ENCODE measurements at regions not wholly inside any gene's neighbourhood (a gene's known extent, or its start where the extent isn't known, plus 50 kb on each side); places are given as distances from the start of the nearest gene placed in this dataset.

- Mint-ChIP-seq H3K27me3 (ENCODE audit: low read depth) (no peaks in the 10 kb centered on the region), H3K36me3 (ENCODE audit: low read depth) (peaks cover 9% of the 10 kb centered on the region), H3K9me3 (peaks cover 4% of the 10 kb centered on the region), H3K4me1 (no peaks in the 10 kb centered on the region), H3K27ac (ENCODE audit: unreplicated experiment) (no peak overlapping the region), H3K4me3 (no peak overlapping the region)
- DNase-seq (ENCODE audit: low read depth, low spot score) = no peak
- TF ChIP-seq CTCF (conservative IDR thresholded peaks at IDR 0.05) = no peak
Measured at GRCh38 chr2:183214680-183215079, 90.4 kb downstream of the NUP35 start.

GRCh38 chr2:183215917-183216316 is 91.7 kb downstream of the NUP35 start:
- H3K27me3 Mint-ChIP-seq (ENCODE audit: low read depth) = no peaks in the 10 kb centered on the region
- H3K9me3 Mint-ChIP-seq = no peaks in the 10 kb centered on the region
- H3K4me3 Mint-ChIP-seq = no peak overlapping the region
- H3K4me1 Mint-ChIP-seq = no peaks in the 10 kb centered on the region
- H3K36me3 Mint-ChIP-seq (ENCODE audit: low read depth) = peaks cover 3% of the 10 kb centered on the region
- no peak for DNase-seq (ENCODE audit: low read depth, low spot score)
- TF ChIP-seq CTCF (conservative IDR thresholded peaks at IDR 0.05) = no peak
- H3K27ac Mint-ChIP-seq (ENCODE audit: unreplicated experiment) = no peak overlapping the region

GRCh38 chr2:183219888-183220287 is 95.6 kb downstream of the NUP35 start:
- no peak overlapping the region for H3K27ac Mint-ChIP-seq (ENCODE audit: unreplicated experiment)
- H3K4me3 Mint-ChIP-seq = no peak overlapping the region
- H3K36me3 Mint-ChIP-seq (ENCODE audit: low read depth) = no peaks in the 10 kb centered on the region
- no peak for DNase-seq (ENCODE audit: low read depth, low spot score)
- H3K9me3 Mint-ChIP-seq = no peaks in the 10 kb centered on the region
- H3K27me3 Mint-ChIP-seq (ENCODE audit: low read depth) = no peaks in the 10 kb centered on the region
- no peak for TF ChIP-seq CTCF (conservative IDR thresholded peaks at IDR 0.05)
- peaks cover 4% of the 10 kb centered on the region for H3K4me1 Mint-ChIP-seq

- Mint-ChIP-seq H3K4me1 (peaks cover 4% of the 10 kb centered on the region), H3K9me3 (no peaks in the 10 kb centered on the region), H3K27me3 (ENCODE audit: low read depth) (no peaks in the 10 kb centered on the region), H3K36me3 (ENCODE audit: low read depth) (no peaks in the 10 kb centered on the region), H3K27ac (ENCODE audit: unreplicated experiment) (no peak overlapping the region), H3K4me3 (no peak overlapping the region)
- TF ChIP-seq CTCF (conservative IDR thresholded peaks at IDR 0.05) = no peak
- DNase-seq (ENCODE audit: low read depth, low spot score) = no peak
Measured at GRCh38 chr2:183222751-183223150, 98.5 kb downstream of the NUP35 start.

GRCh38 chr2:183224948-183225347 is 100.7 kb downstream of the NUP35 start:
- H3K4me3 Mint-ChIP-seq = no peak overlapping the region
- no peaks in the 10 kb centered on the region for H3K27me3 Mint-ChIP-seq (ENCODE audit: low read depth)
- TF ChIP-seq CTCF (conservative IDR thresholded peaks at IDR 0.05) = no peak

GRCh38 chr2:183227176-183227575 is 102.9 kb downstream of the NUP35 start:
- Mint-ChIP-seq H3K36me3 (ENCODE audit: low read depth) (no peaks in the 10 kb centered on the region), H3K4me3 (no peak overlapping the region), H3K4me1 (peaks cover 4% of the 10 kb centered on the region), H3K27me3 (ENCODE audit: low read depth) (no peaks in the 10 kb centered on the region), H3K27ac (ENCODE audit: unreplicated experiment) (no peak overlapping the region), H3K9me3 (no peaks in the 10 kb centered on the region)
- TF ChIP-seq CTCF (conservative IDR thresholded peaks at IDR 0.05) = no peak
- no peak for DNase-seq (ENCODE audit: low read depth, low spot score)

More at GRCh38 chr2:183224948-183225347, 100.7 kb downstream of the NUP35 start:
- Mint-ChIP-seq H3K4me1 (peaks cover 4% of the 10 kb centered on the region), H3K27ac (ENCODE audit: unreplicated experiment) (no peak overlapping the region), H3K9me3 (no peaks in the 10 kb centered on the region), H3K36me3 (ENCODE audit: low read depth) (no peaks in the 10 kb centered on the region)
- DNase-seq (ENCODE audit: low read depth, low spot score) = no peak

All from neural crest cell (in vitro differentiated cells).